ENCODE measurements at regions not wholly inside any gene's neighbourhood (a gene's known extent, or its start where the extent isn't known, plus 50 kb on each side); places are given as distances from the start of the nearest gene placed in this dataset.
"Not testable (repeated sequence)": the region's sequence is repeated elsewhere in the genome, so short reads cannot be mapped to it uniquely, and the experiment has no call there.

DNA sequence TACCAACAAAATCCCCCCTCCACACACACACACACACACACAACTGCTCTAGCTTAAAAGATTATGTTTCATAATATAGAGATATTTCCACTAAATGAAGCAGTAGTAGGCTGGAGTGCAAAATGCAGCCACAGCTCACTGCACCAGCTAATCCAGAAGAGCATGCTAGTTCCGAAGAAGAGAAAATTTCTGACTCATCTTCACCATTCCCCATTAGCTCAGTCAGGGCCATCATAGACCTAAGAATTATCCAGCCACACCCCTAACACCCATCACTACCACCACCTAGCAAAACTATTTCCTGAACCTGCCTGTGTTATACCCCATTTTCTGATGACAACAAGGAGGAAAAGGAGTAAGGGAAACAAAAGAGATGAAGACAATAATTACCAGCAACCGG lies 67.1 kb upstream of the UBE2E2 start:
- Histone ChIP-seq H3K9me3 (ENCODE audit: low read depth, low read length) (no peaks in the 10 kb centered on the region), H3K27ac (ENCODE audit: low read depth, low read length) (no peak overlapping the region), H3K27me3 (ENCODE audit: insufficient read depth, low read length) (no peaks in the 10 kb centered on the region), H3K4me1 (ENCODE audit: insufficient read depth, low read length) (no peaks in the 10 kb centered on the region), H4K20me1 (ENCODE audit: insufficient read depth, low read length) (no peaks in the 10 kb centered on the region), H3K36me3 (ENCODE audit: insufficient read depth, low read length) (no peaks in the 10 kb centered on the region), H3K4me2 (ENCODE audit: insufficient read depth, low read length) (no peak overlapping the region), H3K4me3 (ENCODE audit: insufficient read depth, low read length) (no peak overlapping the region), H3K79me2 (ENCODE audit: insufficient read depth, low read length) (no peaks in the 10 kb centered on the region), H2AFZ (ENCODE audit: low read length) (no peak overlapping the region)
- no peak for DNase-seq (ENCODE audit: insufficient read length, low spot score, missing footprints)
- TF ChIP-seq, protein P1, sequence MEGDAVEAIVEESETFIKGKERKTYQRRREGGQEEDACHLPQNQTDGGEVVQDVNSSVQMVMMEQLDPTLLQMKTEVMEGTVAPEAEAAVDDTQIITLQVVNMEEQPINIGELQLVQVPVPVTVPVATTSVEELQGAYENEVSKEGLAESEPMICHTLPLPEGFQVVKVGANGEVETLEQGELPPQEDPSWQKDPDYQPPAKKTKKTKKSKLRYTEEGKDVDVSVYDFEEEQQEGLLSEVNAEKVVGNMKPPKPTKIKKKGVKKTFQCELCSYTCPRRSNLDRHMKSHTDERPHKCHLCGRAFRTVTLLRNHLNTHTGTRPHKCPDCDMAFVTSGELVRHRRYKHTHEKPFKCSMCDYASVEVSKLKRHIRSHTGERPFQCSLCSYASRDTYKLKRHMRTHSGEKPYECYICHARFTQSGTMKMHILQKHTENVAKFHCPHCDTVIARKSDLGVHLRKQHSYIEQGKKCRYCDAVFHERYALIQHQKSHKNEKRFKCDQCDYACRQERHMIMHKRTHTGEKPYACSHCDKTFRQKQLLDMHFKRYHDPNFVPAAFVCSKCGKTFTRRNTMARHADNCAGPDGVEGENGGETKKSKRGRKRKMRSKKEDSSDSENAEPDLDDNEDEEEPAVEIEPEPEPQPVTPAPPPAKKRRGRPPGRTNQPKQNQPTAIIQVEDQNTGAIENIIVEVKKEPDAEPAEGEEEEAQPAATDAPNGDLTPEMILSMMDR (IDR thresholded peaks at IDR 0.05; ENCODE audit: extremely low read depth, low read depth, low read length) = no peak

DNA sequence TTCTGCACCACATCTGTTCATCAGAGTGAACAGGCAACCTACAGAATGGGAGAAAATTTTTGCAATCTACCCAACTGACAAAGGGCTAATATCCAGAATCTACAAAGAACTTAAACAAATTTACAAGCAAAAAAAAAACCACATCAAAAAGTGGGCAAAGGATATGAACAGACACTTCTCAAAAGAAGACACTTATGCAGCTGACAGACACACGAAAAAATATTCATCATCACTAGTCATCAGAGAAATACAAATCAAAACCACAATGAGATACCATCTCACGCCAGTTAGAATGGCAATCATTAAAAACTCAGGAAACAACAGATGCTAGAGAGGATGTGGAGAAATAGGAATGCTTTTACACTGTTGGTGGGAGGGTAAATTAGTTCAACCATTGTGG lies 59.1 kb upstream of the UBE2E2 start:
- H3K4me2 ChIP-seq (ENCODE audit: insufficient read depth, low read length); H3K27ac ChIP-seq (ENCODE audit: low read depth, low read length); H3K4me3 ChIP-seq (ENCODE audit: insufficient read depth, low read length); H3K36me3 ChIP-seq (ENCODE audit: insufficient read depth, low read length); H4K20me1 ChIP-seq (ENCODE audit: insufficient read depth, low read length); H3K9me3 ChIP-seq (ENCODE audit: low read depth, low read length); DNase-seq (ENCODE audit: insufficient read length, low spot score, missing footprints); H3K4me1 ChIP-seq (ENCODE audit: insufficient read depth, low read length); H2AFZ ChIP-seq (ENCODE audit: low read length); H3K79me2 ChIP-seq (ENCODE audit: insufficient read depth, low read length): not testable (repeated sequence)
- H3K27me3 ChIP-seq (ENCODE audit: insufficient read depth, low read length) = peaks cover 15% of the 10 kb centered on the region

DNA sequence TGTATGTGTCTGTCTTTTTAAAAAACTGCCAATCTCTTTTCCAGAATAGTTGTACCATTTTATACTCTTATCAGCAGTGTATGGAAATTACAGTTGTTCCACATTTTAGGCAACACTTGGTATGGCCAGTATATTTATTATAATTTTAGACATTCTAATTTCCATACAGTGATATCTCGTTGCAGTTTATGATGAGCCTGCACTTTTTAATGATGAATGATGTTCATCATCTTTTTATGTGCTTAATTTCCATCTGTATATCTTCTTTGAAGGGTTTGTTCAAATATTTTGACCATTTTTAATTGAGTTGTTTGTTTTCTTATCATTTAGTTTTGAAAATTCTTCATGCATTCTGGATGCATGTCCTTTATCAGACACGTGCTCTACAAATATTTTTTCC lies 57.0 kb upstream of the UBE2E2 start:
- Histone ChIP-seq H3K4me2 (ENCODE audit: insufficient read depth, low read length) (no peak overlapping the region), H3K4me1 (ENCODE audit: insufficient read depth, low read length) (no peaks in the 10 kb centered on the region), H3K36me3 (ENCODE audit: insufficient read depth, low read length) (no peaks in the 10 kb centered on the region), H3K27ac (ENCODE audit: low read depth, low read length) (no peak overlapping the region), H3K9me3 (ENCODE audit: low read depth, low read length) (no peaks in the 10 kb centered on the region), H3K79me2 (ENCODE audit: insufficient read depth, low read length) (no peaks in the 10 kb centered on the region), H3K27me3 (ENCODE audit: insufficient read depth, low read length) (peaks cover 16% of the 10 kb centered on the region), H4K20me1 (ENCODE audit: insufficient read depth, low read length) (no peaks in the 10 kb centered on the region), H2AFZ (ENCODE audit: low read length) (no peak overlapping the region), H3K4me3 (ENCODE audit: insufficient read depth, low read length) (no peak overlapping the region)
- TF ChIP-seq, protein P1 (IDR thresholded peaks at IDR 0.05; ENCODE audit: extremely low read depth, low read depth, low read length) = no peak
- no peak for DNase-seq (ENCODE audit: insufficient read length, low spot score, missing footprints)

DNA sequence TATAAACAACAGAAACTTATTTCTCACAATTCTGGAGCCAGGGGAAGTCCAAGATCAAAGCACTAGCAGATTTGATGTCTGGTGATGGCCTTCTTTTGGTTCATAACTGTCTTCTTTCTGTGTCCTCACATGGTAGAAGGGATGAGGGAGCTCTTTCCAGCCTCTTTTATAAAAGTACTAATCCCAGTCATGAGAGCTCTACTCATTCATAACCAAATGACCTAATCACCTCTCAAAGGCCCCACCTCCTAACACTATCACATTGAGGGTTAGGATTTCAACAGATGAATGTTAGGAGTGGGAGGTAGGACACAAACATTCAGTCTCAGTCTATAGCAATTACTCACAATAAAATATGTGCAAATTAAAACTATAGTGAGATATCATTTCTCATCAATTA lies 50.1 kb upstream of the UBE2E2 start:
- no peak for DNase-seq (ENCODE audit: insufficient read length, low spot score, missing footprints)

More for the DNA sequence above, 50.1 kb upstream of the UBE2E2 start:
- Histone ChIP-seq H3K27me3 (ENCODE audit: insufficient read depth, low read length) (peaks cover 7% of the 10 kb centered on the region), H4K20me1 (ENCODE audit: insufficient read depth, low read length) (no peaks in the 10 kb centered on the region), H3K4me3 (ENCODE audit: insufficient read depth, low read length) (no peak overlapping the region), H3K4me2 (ENCODE audit: insufficient read depth, low read length) (no peak overlapping the region), H3K4me1 (ENCODE audit: insufficient read depth, low read length) (no peaks in the 10 kb centered on the region), H3K79me2 (ENCODE audit: insufficient read depth, low read length) (no peaks in the 10 kb centered on the region), H3K36me3 (ENCODE audit: insufficient read depth, low read length) (no peaks in the 10 kb centered on the region), H3K9me3 (ENCODE audit: low read depth, low read length) (no peaks in the 10 kb centered on the region), H2AFZ (ENCODE audit: low read length) (no peak overlapping the region), H3K27ac (ENCODE audit: low read depth, low read length) (no peak overlapping the region)
- TF ChIP-seq, protein P1 (IDR thresholded peaks at IDR 0.05; ENCODE audit: extremely low read depth, low read depth, low read length) = no peak
